A673 (cell line): ENCODE measurements at regions not wholly inside any gene's neighbourhood (a gene's known extent, or its start where the extent isn't known, plus 50 kb on each side); places are given as distances from the start of the nearest gene placed in this dataset.

Source experiments
- CTCF ChIP-seq: fragments of 300-800, 200-600 bp; sonication (generic); conservative IDR thresholded peaks from 2 replicates; pipeline ENCODE4 v1.5.1; 2017; ENCODE audit warnings: low read depth, mild to moderate bottlenecking, antibody characterized with exemption, low read length, moderate library complexity, mixed read lengths
- EZH2 ChIP-seq: fragments of 200-600 bp; sonication (generic); IDR thresholded peaks from 2 replicates; pipeline ENCODE4 v1.6.1; 2017; ENCODE audit warnings: borderline replicate concordance, low read depth, mild to moderate bottlenecking, mixed read lengths, antibody characterized with exemption, low read length; ENCODE audit not compliant: poor library complexity, severe bottlenecking

- TF ChIP-seq CTCF (no peak), EZH2 (no peak)
Measured at GRCh38 chr14:21941885-21942284, 268.3 kb upstream of the OR4E1 start.
